H1 (cell line): ENCODE measurements at regions not wholly inside any gene's neighbourhood (a gene's known extent, or its start where the extent isn't known, plus 50 kb on each side); places are given as distances from the start of the nearest gene placed in this dataset.

ENCODE experiments used
- CTCF ChIA-PET: fragments of 300-600 bp; sonication (Branson Sonifier 250); formaldehyde crosslinking; loops from one replicate; lab custom pipeline; 2021; ENCODE audit not compliant: partially characterized antibody; lab: Charles Lee
- POLR2A ChIA-PET: fragments of 300-600 bp; sonication (Branson Sonifier 250); formaldehyde crosslinking; loops from one replicate; lab custom pipeline; 2021; ENCODE audit warnings: inconsistent platforms; ENCODE audit not compliant: partially characterized antibody; lab: Charles Lee
- DNase-seq, 2 experiments: peaks; one replicate each; pipeline versions ENCODE4 v3.0.0 to v3.0.0-alpha.2; 2010 to 2022; ENCODE audit warnings: low spot score in 2 of 2, low read depth in 1 of 2, mixed read lengths in 1 of 2
- FAIRE-seq: peaks from 2 replicates; lab custom pipeline; 2011; peaks lifted over from hg19 to GRCh38; lab: Jason Lieb, UNC
- H2AFZ ChIP-seq: 2 replicates; pipeline ENCODE4 v1.8.1; 2012; ENCODE audit warnings: low read length, inconsistent platforms
- H2AK5ac ChIP-seq: 2 replicates; pipeline ENCODE4 v1.6.1; 2013; ENCODE audit warnings: low read depth, low read length
- H2BK120ac ChIP-seq: replicated peaks from 2 replicates; pipeline ENCODE3; 2013; ENCODE audit warnings: low read depth, low read length, inconsistent platforms
- H2BK12ac ChIP-seq: 2 replicates; pipeline ENCODE4 v1.6.1; 2013; ENCODE audit warnings: low read depth, low read length
- H2BK15ac ChIP-seq: 2 replicates; pipeline ENCODE4 v1.6.1; 2013; ENCODE audit warnings: low read length
- H2BK20ac ChIP-seq: 2 replicates; pipeline ENCODE4 v1.6.1; 2013; ENCODE audit warnings: low read length
- H2BK5ac ChIP-seq: 2 replicates; pipeline ENCODE4 v1.6.1; 2013; ENCODE audit warnings: low read depth, low read length
- H3K14ac ChIP-seq: 2 replicates; pipeline ENCODE4 v1.6.1; 2013; ENCODE audit warnings: inconsistent platforms; ENCODE audit not compliant: insufficient read length
- H3K18ac ChIP-seq: 2 replicates; pipeline ENCODE4 v1.6.1; 2013; ENCODE audit warnings: low read length; ENCODE audit errors: extremely low read depth
- H3K23ac ChIP-seq: 2 replicates; pipeline ENCODE4 v1.6.1; 2013; ENCODE audit warnings: inconsistent platforms; ENCODE audit not compliant: insufficient read length
- H3K23me2 ChIP-seq: 2 replicates; pipeline ENCODE4 v1.6.1; 2013; ENCODE audit warnings: low read depth, low read length
- H3K27ac ChIP-seq: 2 replicates; pipeline ENCODE4 v1.6.1; 2011; ENCODE audit warnings: low read depth, low read length, inconsistent platforms
- H3K27me3 ChIP-seq, 4 experiments: replicated peaks in 1 of 4; 1 replicate in 1 of 4; 2 replicates in 3 of 4; pipeline versions ENCODE4 v1.6.1 to v1.8.1; 2011 to 2013; ENCODE audit warnings: low read length in 3 of 4, mild to moderate bottlenecking in 3 of 4, inconsistent platforms in 2 of 4, mixed read lengths in 2 of 4, moderate library complexity in 1 of 4; ENCODE audit not compliant: control insufficient read depth in 3 of 4, insufficient read depth in 3 of 4; ENCODE audit errors: extremely low read depth in 1 of 4
- H3K36me3 ChIP-seq, 4 experiments: 2 replicates each; pipeline versions ENCODE4 v1.6.1 to v1.8.1; 2011 to 2013; ENCODE audit warnings: mild to moderate bottlenecking in 4 of 4, low read length in 3 of 4, moderate library complexity in 2 of 4, control low read depth in 1 of 4, inconsistent platforms in 1 of 4; ENCODE audit not compliant: insufficient read depth in 4 of 4, control insufficient read depth in 2 of 4
- H3K4ac ChIP-seq: replicated peaks from 2 replicates; pipeline ENCODE3; 2013; ENCODE audit warnings: low read length, low read depth, mixed read lengths, inconsistent platforms; ENCODE audit not compliant: insufficient read length
- H3K4me1 ChIP-seq, 4 experiments: replicated peaks in 1 of 4; 1 replicate in 1 of 4; 2 replicates in 3 of 4; pipeline versions ENCODE4 v1.6.1 to v1.8.1; 2011 to 2013; ENCODE audit warnings: low read length in 3 of 4, inconsistent platforms in 2 of 4, mixed read lengths in 1 of 4; ENCODE audit not compliant: insufficient read depth in 4 of 4, control insufficient read depth in 3 of 4
- H3K4me2 ChIP-seq, 2 experiments: 2 replicates each; pipeline versions ENCODE4 v1.6.1 to v1.8.1; 2011 to 2013; ENCODE audit warnings: low read depth in 2 of 2, low read length in 2 of 2, control low read depth in 1 of 2, inconsistent platforms in 1 of 2, mild to moderate bottlenecking in 1 of 2; ENCODE audit not compliant: insufficient read depth in 1 of 2
- H3K4me3 ChIP-seq, 4 experiments: fragments of 200-600, 300-600 bp in 1 of 4; sonication (generic), shearing (Covaris generic), sonication (Bioruptor Twin) in 1 of 4; 2 replicates each; pipeline versions ENCODE4 v1.5.1 to v1.8.1; 2011 to 2016; ENCODE audit warnings: low read length in 4 of 4, low read depth in 3 of 4, control low read depth in 2 of 4, inconsistent platforms in 2 of 4, mild to moderate bottlenecking in 2 of 4, mixed read lengths in 1 of 4, moderate library complexity in 1 of 4; ENCODE audit not compliant: insufficient read depth in 2 of 4; ENCODE audit errors: extremely low read depth in 1 of 4
- H3K56ac ChIP-seq: replicated peaks from 2 replicates; pipeline ENCODE3; 2013; ENCODE audit warnings: low read depth, mild to moderate bottlenecking, mixed read lengths, low read length, inconsistent platforms; ENCODE audit not compliant: insufficient read length
- H3K79me1 ChIP-seq: 2 replicates; pipeline ENCODE4 v1.6.1; 2013; ENCODE audit warnings: low read depth, low read length, control low read depth
- H3K79me2 ChIP-seq, 2 experiments: 2 replicates each; pipeline versions ENCODE4 v1.6.1 to v1.8.1; 2012 to 2013; ENCODE audit warnings: low read length in 2 of 2, mild to moderate bottlenecking in 2 of 2, inconsistent platforms in 1 of 2; ENCODE audit not compliant: insufficient read depth in 2 of 2, control insufficient read depth in 1 of 2
- H3K9ac ChIP-seq, 4 experiments: replicated peaks in 1 of 4; 1 replicate in 1 of 4; 2 replicates in 3 of 4; pipeline versions ENCODE4 v1.6.1 to v1.8.1; 2011 to 2013; ENCODE audit warnings: low read depth in 3 of 4, low read length in 3 of 4, control low read depth in 2 of 4, mild to moderate bottlenecking in 2 of 4, moderate library complexity in 2 of 4, inconsistent platforms in 1 of 4; ENCODE audit errors: extremely low read depth in 1 of 4
- H3K9me3 ChIP-seq, 2 experiments: 2 replicates each; pipeline versions ENCODE4 v1.6.1 to v1.8.1; 2012 to 2013; ENCODE audit warnings: mild to moderate bottlenecking in 2 of 2, moderate library complexity in 2 of 2, control low read depth in 1 of 2, inconsistent platforms in 1 of 2, low read depth in 1 of 2, low read length in 1 of 2, mixed read lengths in 1 of 2; ENCODE audit not compliant: insufficient read depth in 2 of 2
- H4K20me1 ChIP-seq, 2 experiments: replicated peaks in 1 of 2; 2 replicates each; pipeline versions ENCODE3 to v1.8.1; 2011 to 2013; ENCODE audit warnings: inconsistent platforms in 2 of 2, low read length in 2 of 2, mild to moderate bottlenecking in 1 of 2; ENCODE audit not compliant: insufficient read depth in 2 of 2, control insufficient read depth in 1 of 2
- H4K5ac ChIP-seq: 2 replicates; pipeline ENCODE4 v1.6.1; 2013; ENCODE audit warnings: low read length, low read depth, mixed read lengths, inconsistent platforms; ENCODE audit not compliant: insufficient read length
- H4K8ac ChIP-seq: 2 replicates; pipeline ENCODE4 v1.8.0; 2013; ENCODE audit warnings: mild to moderate bottlenecking, moderate library complexity, low read length, inconsistent platforms; ENCODE audit not compliant: insufficient read depth; ENCODE audit errors: extremely low read depth
- H4K91ac ChIP-seq: replicated peaks from 2 replicates; pipeline ENCODE3; 2013; ENCODE audit warnings: low read length, mixed read lengths, inconsistent platforms; ENCODE audit not compliant: insufficient read length
- TAF1 ChIP-seq: IDR thresholded peaks from 2 replicates; pipeline ENCODE4 v1.6.1; 2011; ENCODE audit warnings: mild to moderate bottlenecking, low read depth, low read length
- WGBS, 2 experiments: shearing (Covaris generic) in 1 of 2; methylation state at CpG; one replicate each; pipeline versions ENCODE4 v1.1.6 to v1.1.7; 2013 to 2015; ENCODE audit warnings: low lambda C conversion rate in 2 of 2, mixed read lengths in 2 of 2, inconsistent platforms in 1 of 2, low coverage in 1 of 2, missing lambda C conversion rate in 1 of 2; ENCODE audit not compliant: insufficient replicate concordance in 2 of 2, insufficient coverage in 1 of 2, insufficient read length in 1 of 2; ENCODE audit errors: extremely low coverage in 1 of 2, missing lambda C conversion rate in 1 of 2; 5-methylcytosine and 5-hydroxymethylcytosine counted together

GRCh38 chr18:22034276-22034675, 135.1 kb upstream of the GATA6 start:
- H2AFZ ChIP-seq: no peak overlapping the region
- no peaks in the 10 kb centered on the region for H3K79me2 ChIP-seq
- H2AK5ac ChIP-seq: no peak overlapping the region
- H2BK20ac ChIP-seq: no peak overlapping the region
- 91% methylated on average over 6 of the region's 6 CpGs; no CpG with 5 or more reads in 1 of the 2 experiments for WGBS, 2 experiments
- no peaks in the 10 kb centered on the region for H3K27me3 ChIP-seq
- no peak overlapping the region for H3K27ac ChIP-seq
- POLR2A ChIA-PET: no interaction called here
- H3K79me1 ChIP-seq: no peaks in the 10 kb centered on the region
- FAIRE-seq (no peak), DNase-seq (no peak)
- CTCF ChIA-PET: interaction anchor here (0.7 to 1.3 kb wide), 2 partner anchors 36 to 533 kb away, joined by 4 to 5 read pairs; no protein-coding TSS in a partner anchor
- H2BK5ac ChIP-seq: no peak overlapping the region
- H3K56ac ChIP-seq: no peak overlapping the region
- H2BK12ac ChIP-seq: no peak overlapping the region
- no peak overlapping the region for H3K4ac ChIP-seq
- no peaks in the 10 kb centered on the region for H4K20me1 ChIP-seq
- no peak for TF ChIP-seq TAF1
- no peaks in the 10 kb centered on the region for H3K36me3 ChIP-seq
- no peak overlapping the region for H4K91ac ChIP-seq
- no peak overlapping the region for H4K8ac ChIP-seq
- H3K9ac ChIP-seq: no peak overlapping the region
- no peak overlapping the region for H3K14ac ChIP-seq
- H3K4me3 ChIP-seq: no peak overlapping the region
- H3K23me2 ChIP-seq: no peaks in the 10 kb centered on the region
- H3K4me1 ChIP-seq: no peaks in the 10 kb centered on the region
- no peaks in the 10 kb centered on the region for H3K9me3 ChIP-seq
- H3K23ac ChIP-seq: no peak overlapping the region
- H3K18ac ChIP-seq: no peak overlapping the region
- H2BK120ac ChIP-seq: no peak overlapping the region
- no peak overlapping the region for H4K5ac ChIP-seq
- H2BK15ac ChIP-seq: no peak overlapping the region
- no peak overlapping the region for H3K4me2 ChIP-seq
